Forelimb muscle (tissue), 1 donor: ENCODE measurements at regions not wholly inside any gene's neighbourhood (a gene's known extent, or its start where the extent isn't known, plus 50 kb on each side); places are given as distances from the start of the nearest gene placed in this dataset.

ENCODE experiments used
- DNase-seq: peaks from one replicate; pipeline ENCODE4 v3.0.0-alpha.2; 2013; ENCODE audit warnings: low read depth

DNA sequence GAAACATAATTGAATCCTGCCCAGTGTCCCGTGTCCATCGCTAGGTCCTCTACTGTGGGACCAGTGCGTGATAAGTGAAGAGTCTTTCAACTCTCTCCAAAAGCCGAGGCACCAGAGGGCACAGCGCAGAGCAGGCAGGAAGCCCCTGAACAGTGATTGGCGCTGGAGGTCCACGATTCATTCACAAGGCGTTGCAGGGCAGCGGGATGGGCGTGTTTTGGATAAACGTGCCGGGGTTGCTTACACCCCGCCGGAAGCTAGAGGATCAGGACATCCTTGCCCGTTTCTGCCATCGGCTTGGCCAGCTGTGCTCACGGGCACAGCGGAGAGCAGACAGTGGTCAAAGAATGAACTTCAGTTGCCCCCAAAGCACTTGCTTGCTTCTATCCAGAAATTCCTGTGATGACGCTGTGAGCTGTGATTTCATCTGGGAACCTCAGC lies 86.0 kb upstream of the PFKP start:
- no peak for DNase-seq

DNA sequence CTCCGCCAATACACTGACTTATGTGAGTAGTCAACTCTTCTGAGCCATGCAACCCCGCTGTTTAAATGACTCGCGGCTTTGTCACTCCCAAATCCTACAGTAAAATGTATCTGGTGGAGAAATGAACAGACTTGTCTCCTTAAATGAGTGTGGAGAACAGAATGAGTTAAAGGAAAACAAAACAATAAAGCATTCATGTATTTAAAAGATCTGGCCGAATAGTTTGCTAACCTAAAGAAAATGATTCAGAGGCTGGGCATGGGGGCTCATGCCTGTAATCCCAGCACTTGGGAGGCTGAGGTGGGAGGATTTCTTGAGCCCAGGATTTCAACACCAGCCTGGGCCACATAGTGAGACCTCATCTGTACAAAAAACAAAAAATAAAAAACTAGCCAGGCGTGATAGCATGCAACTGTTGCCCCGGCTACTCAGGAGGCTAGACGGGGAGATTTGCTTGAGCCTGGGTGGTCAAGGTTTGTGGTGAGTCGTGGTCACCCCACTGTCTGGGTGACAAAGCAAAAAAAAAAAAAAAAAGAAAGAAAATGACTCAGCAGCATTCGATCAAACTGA lies 86.5 kb upstream of the PFKP start:
- DNase-seq: no peak

DNA sequence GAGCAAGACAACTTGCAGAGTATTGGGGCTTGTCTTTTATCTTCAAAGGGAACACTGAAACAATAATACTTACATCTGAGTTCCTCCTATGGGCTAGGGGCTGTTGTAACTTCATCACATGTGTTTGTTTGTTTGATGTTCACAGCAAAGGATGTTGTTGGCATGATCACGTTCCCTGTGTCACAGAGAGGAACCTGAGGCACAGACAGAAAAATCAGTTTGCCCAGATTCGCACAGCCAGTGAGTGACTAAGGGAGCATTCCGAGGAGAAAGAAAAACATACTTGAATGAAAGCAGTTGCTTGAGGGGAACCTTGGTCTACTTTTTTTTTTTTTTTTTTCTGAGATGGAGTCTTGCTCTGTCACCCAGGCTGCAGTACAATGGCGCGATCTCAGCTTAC lies 87.2 kb upstream of the PFKP start:
- DNase-seq: no peak

DNA sequence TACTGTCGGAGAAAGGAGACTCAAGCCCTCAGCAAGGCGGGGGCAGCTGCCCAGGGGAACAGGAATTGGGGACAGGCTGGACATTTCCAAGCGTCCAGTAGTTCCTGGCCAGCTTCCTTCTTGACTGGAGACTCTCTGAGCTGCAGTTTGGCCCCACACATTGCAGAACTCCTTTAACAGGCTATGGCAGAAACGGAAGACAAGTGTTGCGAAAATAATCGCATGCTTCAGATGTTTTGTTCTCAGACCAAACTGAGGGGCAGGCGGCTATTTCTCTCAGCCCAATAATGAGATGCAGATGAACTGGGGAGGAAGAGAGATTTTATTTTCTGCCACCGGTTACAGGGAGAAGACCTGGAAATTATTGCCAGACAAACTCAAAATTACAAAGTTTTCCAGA lies 88.0 kb upstream of the PFKP start:
- DNase-seq: no peak

DNA sequence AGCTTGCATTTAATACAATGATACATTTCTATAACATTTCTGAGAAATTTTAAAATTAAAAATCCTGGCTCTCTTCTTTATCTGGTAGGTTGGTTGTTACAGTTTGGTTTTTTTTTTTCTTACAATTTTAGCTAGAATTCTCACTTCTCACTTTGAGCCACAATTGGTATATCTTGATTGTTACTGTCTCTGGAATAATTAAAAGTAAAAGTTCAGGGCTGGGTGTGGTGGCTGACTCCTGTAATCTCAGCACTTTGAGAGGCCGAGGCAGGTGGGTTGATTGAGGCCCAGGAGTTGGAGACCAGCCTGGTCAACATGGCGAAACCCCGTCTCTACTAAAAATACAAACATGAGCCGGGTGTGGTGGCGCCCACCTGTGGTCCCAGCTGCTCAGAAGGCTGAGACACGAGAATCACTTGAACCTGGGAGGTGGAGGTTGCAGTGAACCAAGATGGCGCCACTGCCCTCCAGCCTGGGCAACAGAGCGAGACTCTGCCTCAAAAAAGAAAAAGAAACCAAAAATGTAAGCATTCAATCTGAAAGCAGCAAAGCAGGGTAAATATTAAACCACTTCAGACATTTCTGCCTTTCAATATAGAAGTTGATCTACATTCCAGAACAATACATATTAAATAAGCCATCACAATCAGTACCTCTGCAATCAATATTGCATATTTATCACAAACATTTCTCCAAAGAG lies 88.6 kb upstream of the PFKP start:
- no peak for DNase-seq

DNA sequence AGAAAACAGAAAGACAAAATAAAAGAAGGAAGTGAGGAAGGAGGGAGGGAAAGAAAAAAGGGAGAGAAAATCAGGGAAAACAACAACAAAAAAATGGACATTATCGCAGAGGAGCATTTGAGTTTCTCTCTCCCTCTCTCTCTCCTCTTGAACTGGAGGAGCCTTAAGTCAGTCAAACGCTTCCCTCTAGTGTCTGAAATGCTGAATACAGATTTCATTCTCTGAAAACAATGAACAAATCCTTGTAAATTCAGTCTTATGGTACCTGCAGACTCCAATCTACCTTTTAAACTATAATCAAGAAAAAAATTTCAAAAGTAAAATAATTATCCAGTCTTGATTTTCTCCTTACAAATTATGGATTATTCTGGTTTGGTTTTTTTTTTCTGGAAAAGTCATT lies 89.2 kb upstream of the PFKP start:
- peak; percentile 36 for DNase-seq

DNA sequence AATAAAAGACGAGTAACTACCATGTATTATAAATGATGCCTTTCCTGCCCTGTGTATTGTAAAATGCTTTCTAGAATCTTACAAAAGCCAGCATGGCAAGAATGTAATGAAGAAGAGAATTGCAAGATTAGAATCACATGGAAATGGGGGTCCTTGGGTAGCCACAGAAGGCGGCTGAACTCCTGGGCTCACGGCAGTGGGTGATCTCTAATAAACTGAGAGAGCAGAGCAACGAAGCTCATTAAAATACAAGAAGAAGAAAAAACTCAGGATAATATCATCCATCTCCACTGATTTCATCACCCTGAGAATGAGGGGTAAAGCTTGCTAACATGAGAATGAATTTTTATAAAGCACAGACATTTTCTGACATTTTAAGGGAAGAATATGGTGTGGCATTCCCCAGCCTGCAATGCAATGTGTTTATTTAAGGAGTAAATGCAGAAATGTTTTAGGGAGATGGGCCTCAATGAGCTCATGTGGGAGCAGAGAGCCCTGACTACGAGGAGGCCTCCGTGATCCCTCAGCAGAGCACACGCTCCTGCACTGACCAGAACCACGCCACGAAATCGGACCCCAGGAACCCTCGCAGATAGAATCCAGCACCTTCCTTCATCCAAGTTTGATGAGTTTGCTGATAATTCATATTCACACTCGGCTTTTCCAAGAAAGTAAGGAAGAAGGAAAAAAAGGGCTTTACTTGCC lies 92.7 kb upstream of the PFKP start:
- DNase-seq: no peak

DNA sequence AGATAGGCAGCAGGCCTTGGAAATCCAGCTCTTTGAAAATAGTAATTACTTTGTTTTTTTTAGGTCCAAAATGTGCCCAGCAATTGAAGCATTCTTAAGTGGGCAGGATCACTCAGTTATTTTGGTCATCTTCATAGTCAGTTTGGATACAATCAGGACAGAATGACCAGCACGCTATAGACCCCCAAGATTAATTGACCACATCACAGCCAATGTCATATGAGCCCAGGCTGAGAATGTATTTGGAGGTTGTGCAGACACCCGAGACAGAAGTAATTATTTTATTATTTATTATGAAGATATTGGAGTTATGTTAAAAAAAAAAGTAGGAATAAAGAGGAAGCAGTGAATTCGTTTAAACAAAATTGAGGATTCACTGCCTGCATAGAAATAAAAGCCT lies 93.3 kb upstream of the PFKP start:
- no peak for DNase-seq

DNA sequence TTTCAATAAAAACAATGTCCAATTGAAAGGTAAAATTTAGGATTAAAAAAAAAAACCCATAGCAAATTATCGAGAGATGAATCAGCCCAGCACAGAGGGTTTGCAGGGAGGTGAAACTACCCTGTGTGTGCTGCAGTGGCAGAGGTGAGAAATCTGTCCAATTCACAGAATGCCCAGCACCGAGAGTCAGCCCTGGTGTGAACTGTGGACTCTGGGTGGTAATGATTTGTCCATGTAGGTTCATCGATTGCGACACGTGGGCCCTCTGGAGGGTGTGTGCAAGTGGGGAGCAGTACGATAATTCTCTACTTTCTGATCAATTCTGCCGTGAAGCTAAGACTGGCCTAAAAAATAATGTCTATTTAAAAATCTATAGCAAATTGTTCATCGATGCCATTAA lies 94.5 kb upstream of the PFKP start:
- no peak for DNase-seq

DNA sequence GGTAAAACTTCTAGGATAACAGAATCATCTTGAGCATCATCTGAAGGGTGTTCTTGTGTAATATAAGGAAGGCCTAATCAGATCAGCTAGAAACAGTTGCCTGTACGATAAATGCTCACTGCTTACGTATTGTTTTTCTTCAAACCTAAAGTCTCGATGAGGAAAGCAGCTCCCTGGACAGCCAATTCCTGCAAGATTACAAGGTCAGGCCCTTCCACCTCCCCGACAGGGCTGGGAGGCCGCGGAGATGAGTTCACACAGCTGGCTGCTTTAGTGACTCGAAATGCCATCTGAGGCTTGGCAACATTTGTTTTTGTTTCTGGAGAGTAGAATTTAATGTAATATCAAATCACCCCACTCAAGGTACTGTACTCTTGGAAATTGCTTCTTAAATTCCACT lies 95.1 kb upstream of the PFKP start:
- DNase-seq: no peak

DNA sequence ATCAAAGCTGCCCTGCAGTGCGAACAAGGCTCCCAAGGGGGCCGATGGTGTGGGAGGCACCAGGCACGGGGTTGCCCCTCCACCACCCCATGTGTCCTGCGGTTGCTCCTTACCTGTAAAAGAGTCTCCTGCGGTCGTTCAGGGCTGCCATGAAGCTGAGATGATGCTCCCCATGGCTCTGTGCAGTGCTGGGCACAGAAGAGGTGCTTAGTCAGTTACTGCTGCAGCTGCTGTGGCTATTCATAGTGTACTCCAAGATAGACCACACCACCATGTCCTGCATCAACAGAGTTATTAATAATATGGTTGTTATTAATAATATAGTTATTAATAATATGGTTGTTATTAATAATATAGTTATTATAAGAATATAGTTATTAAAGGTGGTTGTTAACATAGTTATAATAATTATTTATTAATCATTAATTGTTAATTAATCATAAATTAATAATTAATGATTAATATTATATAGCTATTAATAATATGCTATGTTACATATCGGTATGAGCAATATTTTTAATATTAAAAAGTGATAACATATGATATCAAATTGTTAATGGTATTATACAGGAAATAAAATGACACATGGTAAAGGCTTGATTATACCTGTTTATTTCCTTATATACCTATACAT lies 97.0 kb upstream of the PFKP start:
- DNase-seq: no peak

DNA sequence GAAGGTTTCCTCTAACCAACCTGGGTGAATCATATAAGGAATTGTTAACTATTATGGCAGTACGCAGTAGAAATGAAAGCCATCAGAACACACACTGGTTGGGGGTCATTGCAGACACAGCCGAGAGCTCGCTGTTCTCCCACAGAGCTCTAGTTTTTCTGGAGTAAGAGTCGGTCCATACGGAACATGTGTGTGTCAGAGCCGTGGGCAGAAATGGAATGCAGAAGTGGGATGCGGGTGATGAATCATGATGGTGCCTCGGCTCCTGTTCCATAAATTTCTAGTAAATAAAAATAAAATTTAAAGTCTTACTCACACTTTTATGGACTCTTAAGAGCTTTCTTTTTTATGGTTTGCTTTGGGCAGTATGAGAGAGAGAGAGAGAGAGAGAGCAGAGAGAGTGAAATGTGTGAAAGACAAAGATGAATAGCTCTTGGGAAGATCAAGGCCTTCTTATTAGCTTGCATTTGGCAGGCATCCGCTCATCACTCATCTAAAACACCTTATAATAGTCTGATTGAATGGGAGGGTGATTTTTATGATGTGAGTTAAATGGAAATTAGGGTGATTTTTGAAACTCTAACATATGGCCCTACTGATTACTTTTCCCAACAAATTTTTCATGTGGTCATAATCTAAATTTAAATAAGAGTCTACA lies 98.8 kb upstream of the PFKP start:
- no peak for DNase-seq

DNA sequence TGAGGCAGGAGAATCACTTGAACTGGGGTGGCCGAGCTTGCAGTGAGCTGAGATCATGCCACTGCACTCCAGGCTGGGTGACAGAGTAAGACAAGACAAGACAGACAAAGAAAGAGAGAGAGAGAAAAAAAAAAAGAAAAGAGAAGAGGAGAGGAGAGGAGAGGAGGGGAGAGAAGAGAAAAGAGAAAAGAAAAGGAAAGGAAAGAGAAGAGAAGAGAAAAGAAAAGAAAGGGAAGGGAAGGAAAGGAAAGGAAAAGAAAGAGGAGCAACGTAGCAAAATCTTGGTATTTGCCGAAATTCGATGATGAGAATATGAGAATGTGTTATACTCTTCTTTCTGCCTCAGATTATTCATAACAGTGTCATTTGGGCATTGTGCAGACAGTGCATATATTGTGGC lies 101.2 kb upstream of the PFKP start:
- DNase-seq: no peak

DNA sequence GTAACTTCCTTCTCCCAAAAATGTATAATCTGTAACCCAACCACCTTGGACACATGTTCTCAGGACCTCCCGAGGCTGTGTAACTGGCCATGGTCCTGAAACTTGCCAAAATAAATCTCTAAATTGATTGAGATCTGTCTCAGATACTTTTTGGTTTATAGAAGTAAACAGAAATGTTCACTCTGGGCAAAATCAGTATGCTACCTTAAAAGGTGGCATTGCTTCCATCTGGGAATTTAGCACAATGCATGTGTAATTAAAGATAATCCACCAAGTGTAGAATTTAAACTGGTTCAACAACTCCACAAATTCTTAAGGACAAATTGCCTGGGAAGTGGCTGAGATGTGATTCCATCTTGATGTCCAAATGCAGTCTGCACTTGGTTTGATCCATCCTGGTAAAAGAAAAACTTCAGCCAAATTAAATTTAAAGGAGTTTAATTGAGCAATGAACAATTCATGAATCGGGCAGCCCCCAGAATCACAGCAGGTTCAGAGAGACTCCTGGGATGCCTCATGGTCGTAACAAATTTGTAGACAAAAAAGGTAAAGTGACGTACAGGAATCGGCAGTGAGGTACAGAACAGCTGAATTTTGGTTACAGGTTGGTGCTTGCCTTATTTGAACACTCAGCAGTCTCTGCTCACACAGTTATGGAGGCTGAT lies 102.6 kb upstream of the PFKP start:
- DNase-seq: no peak

DNA sequence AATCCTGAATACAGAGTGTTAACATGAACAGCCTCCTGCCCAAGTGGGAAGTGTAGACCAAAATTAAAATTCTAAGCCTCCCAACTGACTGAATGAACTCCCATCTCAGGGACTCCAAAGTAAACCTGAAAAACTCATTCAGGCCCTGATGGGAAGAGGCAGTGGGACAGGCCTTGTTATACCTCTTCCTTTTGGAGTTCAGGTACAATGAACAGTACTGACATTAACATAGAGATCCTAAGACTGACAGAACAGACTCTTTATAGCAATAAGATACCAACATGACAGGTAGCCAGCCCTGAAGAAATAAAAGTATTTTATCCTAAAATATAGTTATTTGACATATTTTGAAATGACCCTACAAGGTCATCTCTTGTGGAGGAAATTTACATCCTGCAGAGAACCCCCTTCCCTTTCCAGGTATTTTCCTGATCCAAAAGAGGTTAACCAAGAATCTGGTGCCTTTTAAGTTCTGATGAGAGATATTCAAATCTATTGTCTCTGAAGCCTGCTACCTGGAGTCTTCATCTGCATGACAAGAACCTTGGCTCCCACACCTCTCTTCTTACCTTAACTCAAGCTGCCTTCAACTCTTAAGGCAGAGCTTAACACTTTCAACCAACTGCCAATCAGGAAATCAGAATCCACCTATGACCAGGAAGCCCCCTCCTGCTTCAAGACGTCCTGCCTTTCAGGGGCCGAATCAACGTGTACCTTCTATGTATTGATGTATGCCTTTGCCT lies 103.3 kb upstream of the PFKP start:
- DNase-seq: no peak

DNA sequence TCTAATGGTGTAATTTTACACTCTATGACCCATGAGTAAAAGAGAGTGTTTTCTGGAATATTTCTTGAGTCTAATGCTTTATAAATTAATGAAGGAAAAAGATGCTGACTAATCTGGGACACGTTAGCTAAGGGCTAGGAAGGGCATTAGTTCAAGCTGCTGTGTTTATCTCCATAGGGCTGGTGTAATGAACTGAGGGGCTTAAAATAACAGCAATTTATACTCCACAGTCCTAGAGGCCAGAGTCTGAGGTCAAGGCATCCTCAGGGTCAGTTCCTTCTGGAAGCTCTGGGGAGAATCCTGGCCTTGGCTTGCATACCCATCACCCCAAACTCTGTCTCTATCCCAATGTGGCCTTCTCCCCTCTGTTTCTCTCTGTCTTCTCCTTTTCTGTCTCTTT lies 105.2 kb upstream of the PFKP start:
- no peak for DNase-seq

DNA sequence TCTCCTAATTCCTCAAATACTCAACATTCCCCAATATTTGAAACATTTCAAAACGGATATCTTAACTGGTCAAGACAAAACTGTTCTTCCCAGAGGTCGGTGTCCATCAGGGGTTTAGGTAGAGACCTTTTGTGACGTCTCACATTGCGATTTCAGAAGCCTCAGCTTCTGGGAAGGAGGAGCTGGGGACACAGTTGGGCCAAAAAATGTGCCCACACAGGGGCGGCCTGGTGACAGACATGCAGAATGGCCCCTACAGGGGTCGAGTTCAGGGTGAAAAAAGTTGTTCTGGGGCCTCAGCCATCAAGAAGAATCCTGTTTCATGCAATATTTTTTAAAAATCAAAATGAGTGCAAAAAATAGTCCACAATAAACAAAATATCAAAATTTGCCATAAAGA lies 108.7 kb upstream of the PFKP start:
- DNase-seq: no peak

DNA sequence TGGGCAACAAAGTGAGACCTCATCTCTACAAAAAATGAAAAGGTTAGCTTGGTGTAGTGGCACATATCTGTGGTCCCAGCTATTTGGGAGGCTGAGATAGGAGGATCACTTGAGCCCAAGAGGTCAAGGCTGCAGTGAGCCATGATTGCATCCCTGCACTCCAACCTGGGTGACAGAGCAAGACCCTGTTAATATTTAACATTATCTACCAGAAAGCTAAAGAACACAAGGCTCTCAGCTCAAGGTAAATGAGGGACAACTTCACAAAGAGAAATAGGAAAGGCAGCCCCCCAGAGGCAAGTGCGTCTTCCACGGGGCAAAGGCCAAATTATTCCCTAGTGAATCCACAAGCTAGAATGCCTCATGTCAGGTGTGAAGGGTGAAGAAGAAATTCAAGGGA lies 109.6 kb upstream of the PFKP start:
- DNase-seq: no peak

DNA sequence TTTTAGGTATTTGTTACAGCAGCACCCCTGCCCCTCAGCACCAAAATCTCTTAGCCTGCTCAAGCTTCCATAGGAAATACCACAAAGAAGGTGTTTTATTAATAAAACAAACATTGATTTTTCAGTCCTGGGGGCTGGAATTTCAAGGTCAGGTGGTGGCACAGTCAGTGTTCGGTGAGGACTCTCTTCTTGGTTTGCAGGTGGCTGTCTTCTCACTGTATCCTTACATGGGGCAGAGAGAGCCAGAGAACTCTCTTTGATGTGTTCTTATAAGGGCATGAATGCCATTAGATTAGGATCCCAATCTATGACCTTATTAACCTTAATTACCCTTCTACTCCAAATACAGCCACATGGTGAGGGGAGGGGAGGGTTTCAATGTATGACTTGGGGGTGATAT lies 112.3 kb upstream of the PFKP start:
- no peak for DNase-seq

DNA sequence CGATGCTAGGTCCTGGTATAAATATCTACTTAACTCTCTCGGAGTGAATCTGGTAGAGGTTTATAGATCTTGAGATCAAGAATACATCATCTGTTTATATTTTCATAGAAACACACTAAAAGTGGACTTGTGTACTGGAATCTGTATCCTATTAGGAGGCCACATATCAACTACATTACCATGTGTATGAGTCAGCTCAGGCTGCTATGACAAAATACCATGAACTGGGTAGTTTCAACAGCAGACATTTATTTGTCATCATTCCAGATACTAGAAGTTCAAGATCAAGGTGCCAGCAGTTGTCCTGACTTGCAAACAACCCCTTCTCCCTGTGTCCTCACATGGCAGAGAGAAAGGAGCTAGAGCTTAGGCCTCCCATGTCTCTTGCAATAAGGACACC lies 113.9 kb upstream of the PFKP start:
- DNase-seq: no peak

DNA sequence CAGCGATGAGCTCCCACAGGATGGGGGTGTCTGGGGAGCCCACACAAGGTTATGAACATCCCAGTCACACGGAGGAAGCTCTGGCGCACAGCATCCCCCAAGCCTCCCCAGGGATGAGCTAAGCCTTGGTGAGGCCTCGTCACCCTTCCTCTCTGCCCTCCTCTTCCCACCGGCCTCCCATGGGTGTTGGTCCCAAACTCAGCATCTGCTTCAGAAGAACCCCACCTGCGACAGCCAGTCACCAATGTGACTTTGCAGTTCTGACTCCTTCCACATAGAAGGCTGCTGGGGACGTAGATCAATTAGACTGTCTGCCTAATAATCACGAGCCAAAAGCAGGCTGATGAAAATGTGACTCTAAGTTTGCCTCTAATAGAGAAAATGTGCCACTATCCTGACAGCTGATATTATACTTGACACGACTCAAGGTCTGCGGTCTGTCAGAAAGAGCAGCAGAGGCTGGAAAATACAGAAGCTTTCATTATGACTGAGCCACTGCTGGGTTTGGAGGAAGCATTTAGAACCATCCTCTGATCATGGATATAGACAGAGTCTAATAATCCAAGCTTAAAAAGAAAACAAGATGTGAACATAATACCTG lies 116.0 kb upstream of the PFKP start:
- DNase-seq: no peak
